Amniotic epithelial cell (primary cell): ENCODE measurements at regions not wholly inside any gene's neighbourhood (a gene's known extent, or its start where the extent isn't known, plus 50 kb on each side); places are given as distances from the start of the nearest gene placed in this dataset.

ENCODE experiments used
- DNase-seq: peaks from one replicate; pipeline ENCODE4 v3.0.0-alpha.2; 2010; ENCODE audit warnings: low read depth

GRCh38 chr7:145269418-145270161, 433.7 kb upstream of the TPK1 start:
- no peak for DNase-seq

GRCh38 chr7:145265180-145265579, 429.3 kb upstream of the TPK1 start:
- DNase-seq: no peak

GRCh38 chr7:145263886-145264285, 428.0 kb upstream of the TPK1 start:
- DNase-seq: no peak

- no peak for DNase-seq
Observed at GRCh38 chr7:145252031-145252430, 416.2 kb upstream of the TPK1 start.

GRCh38 chr7:145224775-145225174, 388.9 kb upstream of the TPK1 start:
- DNase-seq: no peak

- no peak for DNase-seq
Observed at GRCh38 chr7:145219461-145219860, 383.6 kb upstream of the TPK1 start.

- DNase-seq: no peak
Observed at GRCh38 chr7:145216866-145217265, 381.0 kb upstream of the TPK1 start.

GRCh38 chr7:145212050-145212449, 376.2 kb upstream of the TPK1 start:
- no peak for DNase-seq

GRCh38 chr7:145211211-145211610, 375.4 kb upstream of the TPK1 start:
- DNase-seq: no peak

- no peak for DNase-seq
Observed at GRCh38 chr7:145193951-145194350, 358.1 kb upstream of the TPK1 start.

- no peak for DNase-seq
Observed at GRCh38 chr7:145184956-145185355, 349.1 kb upstream of the TPK1 start.

- DNase-seq: no peak
Observed at GRCh38 chr7:145183069-145183468, 347.2 kb upstream of the TPK1 start.

GRCh38 chr7:145175366-145175765, 339.5 kb upstream of the TPK1 start:
- DNase-seq: no peak

GRCh38 chr7:145169908-145170307, 334.1 kb upstream of the TPK1 start:
- DNase-seq: no peak

GRCh38 chr7:145168879-145169278, 333.0 kb upstream of the TPK1 start:
- DNase-seq: no peak

GRCh38 chr7:145168427-145168826, 332.6 kb upstream of the TPK1 start:
- DNase-seq: no peak

- DNase-seq: no peak
Observed at GRCh38 chr7:145156834-145157233, 321.0 kb upstream of the TPK1 start.

GRCh38 chr7:145152589-145152988, 316.7 kb upstream of the TPK1 start:
- DNase-seq: no peak

- no peak for DNase-seq
Observed at GRCh38 chr7:145151676-145152075, 315.8 kb upstream of the TPK1 start.

- no peak for DNase-seq
Observed at GRCh38 chr7:145147865-145148264, 312.0 kb upstream of the TPK1 start.

GRCh38 chr7:145143685-145144084, 307.8 kb upstream of the TPK1 start:
- DNase-seq: no peak

GRCh38 chr7:145134377-145134776, 298.5 kb upstream of the TPK1 start:
- no peak for DNase-seq

GRCh38 chr7:145123502-145123901, 287.6 kb upstream of the TPK1 start:
- DNase-seq: no peak

GRCh38 chr7:145106001-145106400, 270.1 kb upstream of the TPK1 start:
- no peak for DNase-seq
